GM23338 (cell line): ENCODE measurements at regions not wholly inside any gene's neighbourhood (a gene's known extent, or its start where the extent isn't known, plus 50 kb on each side); places are given as distances from the start of the nearest gene placed in this dataset.

Source experiments
- ATAC-seq: fragments of 200-7000 bp; cut with Tn5 transposase; 3 replicates; pipeline ENCODE4 v1.9.1; 2020
- DNase-seq: peaks from one replicate; pipeline ENCODE4 v3.0.0-alpha.2; 2015; ENCODE audit warnings: low spot score
- H2AFZ ChIP-seq: fragments of 200-600 bp; sonication (generic); 2 replicates; pipeline ENCODE4 v1.8.0; 2016; ENCODE audit warnings: antibody characterized with exemption, mild to moderate bottlenecking, moderate library complexity
- H3F3A ChIP-seq: fragments of 200-600 bp; sonication (generic); replicated peaks from 2 replicates; pipeline ENCODE4 v1.8.0; 2017; ENCODE audit warnings: antibody characterized with exemption, mixed run types, low read depth
- H3K27ac ChIP-seq: fragments of 200-600 bp; sonication (generic); 2 replicates; pipeline ENCODE4 v1.6.1; 2016; ENCODE audit warnings: low read depth
- H3K27me3 ChIP-seq: fragments of 200-600 bp; sonication (generic); 2 replicates; pipeline ENCODE4 v1.8.0; 2016; ENCODE audit warnings: mild to moderate bottlenecking, mixed run types, moderate library complexity; ENCODE audit not compliant: insufficient read depth
- H3K36me3 ChIP-seq: fragments of 200-600 bp; sonication (generic); 2 replicates; pipeline ENCODE4 v1.8.0; 2016; ENCODE audit warnings: mild to moderate bottlenecking; ENCODE audit not compliant: insufficient read depth
- H3K4me1 ChIP-seq: fragments of 200-600 bp; sonication (generic); 2 replicates; pipeline ENCODE4 v1.8.0; 2016; ENCODE audit warnings: mild to moderate bottlenecking, moderate library complexity; ENCODE audit not compliant: insufficient read depth
- H3K4me2 ChIP-seq: fragments of 200-600 bp; sonication (generic); 2 replicates; pipeline ENCODE4 v1.7.1; 2017; ENCODE audit warnings: mixed run types
- H3K4me3 ChIP-seq: fragments of 200-600 bp; sonication (generic); 2 replicates; pipeline ENCODE4 v1.6.1; 2016; ENCODE audit warnings: mixed run types
- H3K79me2 ChIP-seq: fragments of 200-600 bp; sonication (generic); replicated peaks from 2 replicates; pipeline ENCODE4 v1.8.0; 2017; ENCODE audit warnings: mild to moderate bottlenecking; ENCODE audit not compliant: insufficient read depth
- H3K9me2 ChIP-seq: fragments of 200-600 bp; sonication (generic); 2 replicates; pipeline ENCODE4 v1.8.0; 2017; ENCODE audit not compliant: insufficient read depth
- H4K20me1 ChIP-seq: fragments of 200-600 bp; sonication (generic); replicated peaks from 2 replicates; pipeline ENCODE4 v1.8.0; 2017; ENCODE audit warnings: mild to moderate bottlenecking; ENCODE audit not compliant: insufficient read depth
- H3K27ac Mint-ChIP-seq: 2 replicates; pipeline ENCODE4 v1.8.0; 2020; ENCODE audit warnings: inconsistent platforms, mild to moderate bottlenecking, moderate library complexity, mixed read lengths
- H3K27me3 Mint-ChIP-seq: 3 replicates; pipeline ENCODE4 v1.8.0; 2022; ENCODE audit warnings: low read depth, mild to moderate bottlenecking, moderate library complexity, mixed read lengths, inconsistent platforms; ENCODE audit not compliant: insufficient read depth, poor library complexity
- H3K36me3 Mint-ChIP-seq: 3 replicates; pipeline ENCODE4 v1.8.0; 2021; ENCODE audit warnings: low read depth, mild to moderate bottlenecking, inconsistent platforms, moderate library complexity, mixed read lengths
- H3K4me1 Mint-ChIP-seq: 3 replicates; pipeline ENCODE4 v1.8.0; 2020; ENCODE audit warnings: mild to moderate bottlenecking, inconsistent platforms, mixed read lengths
- H3K4me3 Mint-ChIP-seq: 3 replicates; pipeline ENCODE4 v1.8.0; 2021; ENCODE audit warnings: moderate library complexity, mild to moderate bottlenecking, inconsistent platforms, mixed read lengths
- H3K9me3 Mint-ChIP-seq: 3 replicates; pipeline ENCODE4 v1.8.0; 2020; ENCODE audit warnings: moderate library complexity, mild to moderate bottlenecking, inconsistent platforms, mixed read lengths
- CREB1 ChIP-seq: fragments of 250-450 bp; sonication (Bioruptor Pico); IDR thresholded peaks from 2 replicates; pipeline ENCODE4 v1.5.0; 2020; ENCODE audit warnings: low read depth, mild to moderate bottlenecking, moderate library complexity
- CTCF ChIP-seq, 2 experiments: fragments of 200-600 bp in 1 of 2; sonication (generic) in 1 of 2; conservative IDR thresholded peaks; 2 replicates each; pipeline versions ENCODE4 v1.5.1 to v1.6.1; 2016 to 2017; ENCODE audit warnings: antibody characterized with exemption in 2 of 2, low read depth in 2 of 2, mild to moderate bottlenecking in 2 of 2, moderate library complexity in 1 of 2
- ETS1 ChIP-seq: IDR thresholded peaks from 2 replicates; pipeline ENCODE4 v1.6.1; 2016; ENCODE audit warnings: antibody characterized with exemption
- EZH2 ChIP-seq: fragments of 200-600 bp; sonication (generic); IDR thresholded peaks from one replicate; pipeline ENCODE4 v1.8.0; 2017; ENCODE audit warnings: antibody characterized with exemption, mild to moderate bottlenecking, low read depth; ENCODE audit not compliant: unreplicated experiment
- EZH2phosphoT487 ChIP-seq: fragments of 200-600 bp; sonication (generic); IDR thresholded peaks from one replicate; pipeline ENCODE4 v1.8.1; 2018; ENCODE audit warnings: antibody characterized with exemption; ENCODE audit not compliant: unreplicated experiment
- JUNB ChIP-seq: IDR thresholded peaks from one replicate; pipeline ENCODE4 v1.6.1; 2016; ENCODE audit warnings: antibody characterized with exemption; ENCODE audit not compliant: unreplicated experiment
- NANOG ChIP-seq: IDR thresholded peaks from 2 replicates; pipeline ENCODE4 v1.6.1; 2016; ENCODE audit warnings: antibody characterized with exemption, borderline replicate concordance
- POLR2AphosphoS5 ChIP-seq: IDR thresholded peaks from 2 replicates; pipeline ENCODE4 v1.6.1; 2016; ENCODE audit warnings: antibody characterized with exemption, low read depth
- REST ChIP-seq: IDR thresholded peaks from one replicate; pipeline ENCODE4 v1.6.1; 2018; ENCODE audit warnings: antibody characterized with exemption; ENCODE audit not compliant: unreplicated experiment
- STAT1 ChIP-seq: IDR thresholded peaks from one replicate; pipeline ENCODE4 v1.6.1; 2016; ENCODE audit warnings: antibody characterized with exemption; ENCODE audit not compliant: unreplicated experiment
- ZNF114 ChIP-seq: fragments of 250-450 bp; sonication (Bioruptor Pico); IDR thresholded peaks from 2 replicates; pipeline ENCODE4 v1.5.0; 2020; ENCODE audit warnings: mild to moderate bottlenecking, moderate library complexity
- ZNF331 ChIP-seq: fragments of 250-450 bp; sonication (Bioruptor Pico); IDR thresholded peaks from 2 replicates; pipeline ENCODE4 v1.5.0; 2020; ENCODE audit warnings: low read depth, mild to moderate bottlenecking, moderate library complexity
- ZNF462 ChIP-seq: fragments of 250-450 bp; sonication (Bioruptor Pico); IDR thresholded peaks from 2 replicates; pipeline ENCODE4 v1.5.0; 2020; ENCODE audit warnings: mild to moderate bottlenecking, moderate library complexity

GRCh38 chr11:40054631-40055030 is 1404.8 kb downstream of the LRRC4C start:
- ATAC-seq: no peak
- Histone ChIP-seq H3K27me3 (no peaks in the 10 kb centered on the region), H3K36me3 (no peaks in the 10 kb centered on the region), H3K4me1 (no peaks in the 10 kb centered on the region), H4K20me1 (no peaks in the 10 kb centered on the region), H3K4me3 (no peak overlapping the region), H3K27ac (no peak overlapping the region), H3F3A (no peaks in the 10 kb centered on the region), H2AFZ (no peak overlapping the region), H3K9me2 (peaks cover 6% of the 10 kb centered on the region; the same call in 1 of the 2 replicates), H3K4me2 (no peak overlapping the region), H3K79me2 (no peaks in the 10 kb centered on the region)
- Mint-ChIP-seq H3K9me3 (peaks cover 3% of the 10 kb centered on the region), H3K4me3 (no peak overlapping the region), H3K36me3 (peaks cover 1% of the 10 kb centered on the region; the same call in 1 of the 3 replicates), H3K4me1 (no peaks in the 10 kb centered on the region), H3K27ac (no peak overlapping the region), H3K27me3 (no peaks in the 10 kb centered on the region)
- DNase-seq: no peak
- TF ChIP-seq CREB1 (CRISPR knock-in tag): no peak
- TF ChIP-seq ZNF114 (CRISPR knock-in tag): no peak
- TF ChIP-seq JUNB: no peak
- no peak for TF ChIP-seq ZNF462 (CRISPR knock-in tag)
- TF ChIP-seq ZNF331: no peak
- no peak for TF ChIP-seq POLR2AphosphoS5
- no peak for TF ChIP-seq STAT1
- TF ChIP-seq EZH2phosphoT487: no peak
- no peak for TF ChIP-seq REST
- no peak for TF ChIP-seq NANOG
- no peak for TF ChIP-seq EZH2
- no peak for TF ChIP-seq ETS1
- no peak for TF ChIP-seq CTCF (conservative IDR thresholded peaks at IDR 0.05; ENCODE audit: low read depth in 2 of 2)
